Activated CD4-positive, alpha-beta T cell treated with anti-CD3 and anti-CD28 coated beads for 36 hours (primary cell): ENCODE measurements at regions not wholly inside any gene's neighbourhood (a gene's known extent, or its start where the extent isn't known, plus 50 kb on each side); places are given as distances from the start of the nearest gene placed in this dataset.
"Not testable (repeated sequence)": the region's sequence is repeated elsewhere in the genome, so short reads cannot be mapped to it uniquely, and the experiment has no call there.

Source experiments
- ATAC-seq: fragments of 200-7000 bp; cut with Tn5 transposase; one replicate; pipeline ENCODE4 v1.10.0; 2021; ENCODE audit warnings: mild to moderate bottlenecking, moderate library complexity
- CTCF ChIA-PET: fragments of 350-600 bp; sonication (Branson Sonifier 250); formaldehyde crosslinking; loops from one replicate; lab custom pipeline; 2021; ENCODE audit warnings: antibody characterized with exemption; lab: Charles Lee
- POLR2A ChIA-PET: fragments of 350-600 bp; sonication (Branson Sonifier 250); formaldehyde crosslinking; loops from one replicate; lab custom pipeline; 2021; ENCODE audit warnings: antibody characterized with exemption, inconsistent platforms; lab: Charles Lee
- DNase-seq: peaks from one replicate; pipeline ENCODE4 v3.0.0-alpha.2; 2020
- H3K27ac Mint-ChIP-seq: one replicate; pipeline ENCODE4 v1.8.0; 2021; ENCODE audit warnings: mixed read lengths
- H3K27me3 Mint-ChIP-seq: one replicate; pipeline ENCODE4 v1.8.0; 2021; ENCODE audit warnings: mixed read lengths
- H3K36me3 Mint-ChIP-seq: one replicate; pipeline ENCODE4 v1.8.0; 2021; ENCODE audit warnings: low read depth, mixed read lengths
- H3K4me1 Mint-ChIP-seq: one replicate; pipeline ENCODE4 v1.8.0; 2021; ENCODE audit warnings: mixed read lengths
- H3K4me3 Mint-ChIP-seq: one replicate; pipeline ENCODE4 v1.8.0; 2021; ENCODE audit warnings: mild to moderate bottlenecking, moderate library complexity, mixed read lengths
- H3K9me3 Mint-ChIP-seq: one replicate; pipeline ENCODE4 v1.8.0; 2021; ENCODE audit warnings: low read depth, mixed read lengths
- intact Hi-C, 2 experiments: fragments of 100-400 bp; cut with DNase I in 1 of 2; cut with micrococcal nuclease in 1 of 2; formaldehyde crosslinking; loops; one replicate each; pipeline versions ENCODE4 v1.14.2 to v1.15.1; 2022 to 2024; cut with DNase I, micrococcal nuclease

DNA sequence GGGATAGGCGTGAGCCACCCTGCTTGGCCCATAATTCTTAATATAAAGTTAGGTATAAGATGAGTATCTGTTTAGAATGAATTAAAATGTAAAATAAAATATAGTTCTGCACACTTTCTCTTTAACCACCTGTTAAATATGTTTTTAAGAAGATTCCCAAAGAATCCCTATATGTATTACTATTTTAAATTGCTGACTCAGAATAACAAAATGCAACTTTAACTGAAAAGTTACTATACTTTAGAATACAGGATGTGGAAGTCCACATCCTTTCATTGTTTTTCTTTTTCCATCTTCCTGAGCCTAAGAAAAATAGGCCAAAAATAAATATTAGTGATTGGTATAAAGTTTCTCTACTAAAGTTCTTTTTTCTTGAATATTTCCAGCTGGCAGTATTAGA lies 325.6 kb upstream of the EYS start:
- peaks cover 10% of the 10 kb centered on the region for H3K9me3 Mint-ChIP-seq
- no peak overlapping the region for H3K27ac Mint-ChIP-seq
- no peak for DNase-seq
- no peaks in the 10 kb centered on the region for H3K27me3 Mint-ChIP-seq
- no peaks in the 10 kb centered on the region for H3K4me1 Mint-ChIP-seq
- ChIA-PET CTCF (no interaction called here), POLR2A (no interaction called here)
- H3K4me3 Mint-ChIP-seq = no peak overlapping the region
- H3K36me3 Mint-ChIP-seq = no peaks in the 10 kb centered on the region
- intact Hi-C loops = no loop called here
- ATAC-seq = no peak

DNA sequence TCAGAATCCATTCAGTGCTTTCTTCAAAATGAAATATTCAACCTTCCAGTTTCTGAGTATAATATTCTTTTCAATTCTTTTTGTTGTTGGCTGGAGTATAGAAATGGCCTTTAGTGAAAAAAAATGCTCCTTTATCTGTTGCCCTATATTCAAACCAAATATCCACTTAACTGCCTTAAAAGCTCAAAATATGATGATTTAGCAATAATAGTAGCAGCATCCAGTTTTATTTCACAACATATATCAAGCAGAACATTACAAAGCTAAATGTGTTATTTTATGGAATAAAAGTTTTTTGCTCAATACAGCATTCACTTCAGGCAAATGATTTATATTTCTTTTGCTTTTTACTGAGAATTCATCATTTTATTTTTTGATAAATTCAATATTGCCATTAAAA lies 322.4 kb upstream of the EYS start:
- DNase-seq = no peak
- ChIA-PET CTCF (no interaction called here), POLR2A (no interaction called here)
- Mint-ChIP-seq H3K27ac (no peak overlapping the region), H3K4me3 (no peak overlapping the region), H3K9me3 (peaks cover 6% of the 10 kb centered on the region), H3K36me3 (no peaks in the 10 kb centered on the region), H3K27me3 (no peaks in the 10 kb centered on the region), H3K4me1 (no peaks in the 10 kb centered on the region)
- ATAC-seq = no peak
- intact Hi-C loops = no loop called here

DNA sequence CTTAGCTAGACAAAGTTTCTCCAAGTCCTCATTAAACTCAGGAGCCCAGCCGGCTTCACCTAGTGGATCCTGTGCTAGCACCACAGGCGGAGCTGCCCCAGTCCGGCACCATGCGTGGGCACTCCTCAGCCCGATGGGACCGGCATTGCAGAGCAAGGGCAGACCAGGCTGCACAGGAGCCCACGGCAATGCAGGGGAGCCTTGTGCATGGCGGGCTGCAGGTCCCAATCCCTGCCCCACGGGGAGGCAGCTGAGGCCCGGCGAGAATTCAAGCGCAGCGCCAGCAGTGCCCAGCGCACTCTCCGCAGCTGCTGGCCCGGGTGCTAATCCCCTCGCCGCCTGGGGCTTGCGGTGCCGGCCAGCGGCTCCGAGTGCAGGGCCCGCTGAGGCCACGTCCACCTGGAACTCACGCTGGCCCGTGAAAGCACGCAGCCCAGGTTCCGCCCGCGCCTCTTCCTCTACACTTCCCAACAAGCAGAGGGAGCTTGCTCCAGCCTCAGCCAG lies 292.3 kb upstream of the EYS start:
- H3K4me1 Mint-ChIP-seq = no peaks in the 10 kb centered on the region
- H3K27me3 Mint-ChIP-seq = no peaks in the 10 kb centered on the region
- peaks cover 7% of the 10 kb centered on the region for H3K9me3 Mint-ChIP-seq
- no peaks in the 10 kb centered on the region for H3K36me3 Mint-ChIP-seq
- ATAC-seq = no peak
- H3K4me3 Mint-ChIP-seq = no peak overlapping the region
- POLR2A ChIA-PET = no interaction called here
- CTCF ChIA-PET = no interaction called here
- H3K27ac Mint-ChIP-seq = no peak overlapping the region
- DNase-seq = no peak
- intact Hi-C loops = no loop called here

DNA sequence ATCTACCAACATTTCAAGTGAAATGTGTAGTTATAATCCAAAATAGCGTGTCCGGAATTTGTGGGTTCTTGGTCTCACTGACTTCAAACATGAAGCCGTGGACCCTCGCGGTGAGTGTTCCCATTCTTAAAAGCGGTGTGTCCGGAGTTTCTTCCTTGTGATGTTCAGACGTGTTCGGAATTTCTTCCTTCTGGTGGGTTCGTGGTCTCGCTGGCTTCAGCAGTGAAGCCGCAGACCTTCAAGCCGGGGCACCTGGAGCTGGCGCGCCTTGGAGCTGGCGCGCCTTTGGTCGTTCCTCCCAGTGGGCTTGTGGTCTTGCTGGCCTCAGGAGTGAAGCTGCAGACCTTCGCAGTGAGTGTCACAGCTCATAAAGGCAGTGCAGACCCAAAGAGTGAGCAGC lies 291.5 kb upstream of the EYS start:
- Mint-ChIP-seq H3K36me3 (no peaks in the 10 kb centered on the region), H3K4me1 (no peaks in the 10 kb centered on the region), H3K4me3 (no peak overlapping the region), H3K9me3 (peaks cover 7% of the 10 kb centered on the region), H3K27ac (no peak overlapping the region), H3K27me3 (no peaks in the 10 kb centered on the region)
- no peak for ATAC-seq
- ChIA-PET POLR2A (no interaction called here), CTCF (no interaction called here)
- intact Hi-C loops = no loop called here
- no peak for DNase-seq

DNA sequence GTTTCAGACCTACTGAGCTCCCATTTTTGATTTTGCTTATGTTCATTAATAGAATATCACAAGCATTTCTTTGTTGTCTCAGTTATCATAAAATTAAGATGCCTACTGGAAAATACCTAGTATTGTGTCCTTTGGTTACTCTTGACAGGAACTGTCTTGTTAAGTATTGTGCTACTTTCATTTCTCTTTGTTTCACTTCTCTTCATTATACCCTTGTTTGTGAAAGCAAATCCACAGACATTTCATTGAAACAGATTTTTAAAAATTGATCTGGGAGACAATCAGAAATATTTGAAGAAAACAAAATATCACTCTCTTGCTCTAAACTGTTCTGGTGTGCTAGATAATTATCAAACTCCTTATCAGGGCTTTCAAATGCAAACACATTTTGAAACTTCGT lies 290.5 kb upstream of the EYS start:
- no peak for ATAC-seq

DNA sequence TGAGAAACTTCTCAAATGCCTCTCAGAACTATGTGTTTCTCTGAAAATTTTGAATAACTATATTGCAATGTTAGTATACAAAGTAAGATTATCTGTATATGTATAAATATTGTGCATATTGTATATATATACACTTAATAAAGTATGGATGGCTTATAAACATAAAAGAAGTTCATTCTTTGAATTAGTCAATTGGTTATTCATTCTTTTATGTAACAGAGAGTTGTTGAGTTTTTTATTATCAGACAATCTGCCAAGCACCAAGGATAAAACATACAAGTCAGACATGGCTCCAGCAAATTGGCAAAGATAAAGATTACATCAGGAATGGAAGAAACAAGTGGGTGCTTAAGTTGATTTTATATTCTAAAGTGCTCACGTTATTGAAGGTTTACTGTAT lies 289.1 kb upstream of the EYS start:
- H3K36me3 Mint-ChIP-seq = no peaks in the 10 kb centered on the region
- no peak overlapping the region for H3K4me3 Mint-ChIP-seq
- ATAC-seq = no peak
- H3K27ac Mint-ChIP-seq = no peak overlapping the region
- H3K4me1 Mint-ChIP-seq = no peaks in the 10 kb centered on the region
- intact Hi-C loops = no loop called here
- no peak for DNase-seq
- peaks cover 7% of the 10 kb centered on the region for H3K9me3 Mint-ChIP-seq
- H3K27me3 Mint-ChIP-seq = no peaks in the 10 kb centered on the region
- CTCF ChIA-PET = no interaction called here
- POLR2A ChIA-PET = no interaction called here

More for the DNA sequence above, 290.5 kb upstream of the EYS start:
- no peak for DNase-seq
- intact Hi-C loops = no loop called here
- no peaks in the 10 kb centered on the region for H3K36me3 Mint-ChIP-seq
- no peaks in the 10 kb centered on the region for H3K4me1 Mint-ChIP-seq
- no peak overlapping the region for H3K27ac Mint-ChIP-seq
- CTCF ChIA-PET = interaction anchor here (0.7 kb wide), 1 partner anchor 670 kb away, joined by 3 read pairs; no protein-coding TSS in a partner anchor
- peaks cover 7% of the 10 kb centered on the region for H3K9me3 Mint-ChIP-seq
- H3K27me3 Mint-ChIP-seq = no peaks in the 10 kb centered on the region
- POLR2A ChIA-PET = no interaction called here
- no peak overlapping the region for H3K4me3 Mint-ChIP-seq

DNA sequence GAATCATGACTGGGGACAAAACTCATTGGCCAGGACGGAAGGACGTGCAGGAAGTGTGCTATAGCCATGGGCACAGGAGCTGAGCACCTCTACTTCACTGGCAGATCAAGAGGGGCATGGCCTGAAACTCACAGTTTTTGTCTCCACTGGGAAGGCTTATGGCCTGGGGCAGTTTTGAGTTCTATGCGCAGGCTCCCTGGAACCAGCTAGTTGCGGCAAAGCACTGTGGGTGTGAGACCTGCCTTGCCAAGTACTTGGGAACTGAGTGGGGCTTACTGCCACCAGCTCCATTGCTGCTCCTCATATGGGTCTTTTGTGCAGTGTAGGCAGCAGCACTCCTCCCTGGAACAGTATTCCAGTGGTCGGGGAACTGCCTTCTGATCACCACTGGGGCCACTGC lies 282.6 kb upstream of the EYS start:
- peaks cover 12% of the 10 kb centered on the region for H3K9me3 Mint-ChIP-seq
- H3K27ac Mint-ChIP-seq = no peak overlapping the region
- POLR2A ChIA-PET = no interaction called here
- ATAC-seq (no peak), DNase-seq (no peak)
- H3K36me3 Mint-ChIP-seq = no peaks in the 10 kb centered on the region
- H3K4me3 Mint-ChIP-seq = no peak overlapping the region
- intact Hi-C loops = no loop called here
- no peaks in the 10 kb centered on the region for H3K4me1 Mint-ChIP-seq
- no peaks in the 10 kb centered on the region for H3K27me3 Mint-ChIP-seq
- CTCF ChIA-PET = no interaction called here

DNA sequence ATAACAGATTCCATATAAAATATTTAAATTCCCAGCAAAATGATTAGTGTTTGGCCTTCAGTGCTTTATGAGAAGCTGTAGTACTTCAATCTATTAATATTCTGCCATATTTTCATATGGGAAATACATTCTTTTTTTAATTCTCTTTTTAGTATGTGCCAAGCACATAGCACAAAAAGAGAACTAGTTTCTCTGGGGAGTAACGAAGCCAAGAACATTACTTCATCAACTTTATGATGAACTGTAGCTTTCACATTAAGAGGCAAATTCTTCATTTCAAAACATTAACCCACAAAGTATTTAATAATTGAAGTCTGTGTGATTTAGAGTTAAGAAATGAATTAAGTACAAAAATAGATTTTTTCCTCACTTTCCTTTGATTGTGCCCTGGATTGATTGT lies 281.0 kb upstream of the EYS start:
- no peaks in the 10 kb centered on the region for H3K36me3 Mint-ChIP-seq
- CTCF ChIA-PET = no interaction called here
- DNase-seq (no peak), ATAC-seq (no peak)
- H3K4me1 Mint-ChIP-seq = no peaks in the 10 kb centered on the region
- intact Hi-C loops = no loop called here
- H3K4me3 Mint-ChIP-seq = no peak overlapping the region
- H3K27me3 Mint-ChIP-seq = no peaks in the 10 kb centered on the region
- H3K9me3 Mint-ChIP-seq = peaks cover 15% of the 10 kb centered on the region
- POLR2A ChIA-PET = no interaction called here
- no peak overlapping the region for H3K27ac Mint-ChIP-seq

DNA sequence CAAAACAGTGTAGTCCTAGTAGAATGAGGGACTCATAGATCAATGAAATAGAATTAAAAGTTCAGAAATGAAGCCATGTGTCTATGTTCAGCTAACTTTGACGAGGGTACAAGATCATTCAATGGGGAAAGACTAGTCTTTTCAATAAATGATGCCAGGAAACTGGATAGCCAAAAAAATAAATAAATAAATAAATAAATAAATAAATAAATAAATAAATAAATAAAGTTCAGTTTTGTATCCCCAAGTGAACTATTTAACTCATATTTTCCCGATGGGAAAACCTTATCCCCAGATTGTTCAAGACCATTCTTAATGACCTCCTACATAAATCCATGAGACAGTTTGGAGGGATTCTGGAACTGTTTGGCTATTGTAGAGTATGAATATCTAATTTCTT lies 277.1 kb upstream of the EYS start:
- ATAC-seq (no peak), DNase-seq (no peak)
- Mint-ChIP-seq H3K4me3 (no peak overlapping the region), H3K9me3 (peaks cover 23% of the 10 kb centered on the region), H3K4me1 (no peaks in the 10 kb centered on the region), H3K36me3 (no peaks in the 10 kb centered on the region), H3K27me3 (no peaks in the 10 kb centered on the region), H3K27ac (no peak overlapping the region)
- POLR2A ChIA-PET = no interaction called here
- CTCF ChIA-PET = no interaction called here
- intact Hi-C loops = no loop called here

DNA sequence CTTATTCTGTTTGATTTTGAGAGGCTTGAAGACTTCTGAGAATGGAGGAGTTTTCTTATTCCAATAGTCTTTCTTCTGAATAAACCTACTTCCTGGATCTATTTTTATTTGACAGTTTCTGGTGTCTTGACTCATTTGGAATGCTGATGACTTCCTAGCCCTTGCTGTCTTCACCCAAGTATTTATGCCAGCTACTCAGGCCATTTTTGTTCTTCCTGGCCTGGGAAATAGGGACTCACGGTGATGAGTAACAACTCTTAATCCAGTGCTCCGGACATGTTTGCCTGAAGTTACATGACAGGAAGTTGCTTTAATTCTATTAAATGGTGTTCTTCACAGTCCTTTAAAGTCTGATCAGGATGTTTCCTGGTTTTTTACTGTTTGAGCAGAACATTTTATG lies 272.1 kb upstream of the EYS start:
- DNase-seq (no peak), ATAC-seq (no peak)
- Mint-ChIP-seq H3K4me1 (no peaks in the 10 kb centered on the region), H3K27me3 (no peaks in the 10 kb centered on the region), H3K9me3 (peaks cover 13% of the 10 kb centered on the region), H3K27ac (no peak overlapping the region), H3K36me3 (no peaks in the 10 kb centered on the region), H3K4me3 (no peak overlapping the region)
- intact Hi-C loops = no loop called here
- CTCF ChIA-PET = no interaction called here
- POLR2A ChIA-PET = no interaction called here

DNA sequence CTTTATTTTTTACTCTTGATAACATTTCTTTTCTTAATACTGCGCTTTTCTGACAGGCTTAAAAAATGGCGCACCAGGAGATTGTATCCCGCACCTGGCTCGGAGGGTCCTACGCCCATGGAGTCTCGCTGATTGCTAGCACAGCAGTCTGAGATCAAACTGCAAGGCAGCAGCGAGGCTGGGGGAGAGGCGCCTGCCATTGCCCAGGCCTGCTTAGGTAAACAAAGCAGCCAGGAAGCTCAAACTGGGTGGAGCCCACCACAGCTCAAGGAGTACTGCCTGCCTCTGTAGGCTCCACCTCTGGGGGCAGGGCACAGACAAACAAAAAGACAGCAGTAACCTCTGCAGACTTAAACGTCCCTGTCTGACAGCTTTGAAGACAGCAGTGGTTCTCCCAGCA lies 264.2 kb upstream of the EYS start:
- H3K27me3 Mint-ChIP-seq, DNase-seq, ATAC-seq, CTCF ChIA-PET, intact Hi-C loops, H3K36me3 Mint-ChIP-seq, H3K4me1 Mint-ChIP-seq, H3K27ac Mint-ChIP-seq, POLR2A ChIA-PET, H3K4me3 Mint-ChIP-seq, H3K9me3 Mint-ChIP-seq: not testable (repeated sequence)

DNA sequence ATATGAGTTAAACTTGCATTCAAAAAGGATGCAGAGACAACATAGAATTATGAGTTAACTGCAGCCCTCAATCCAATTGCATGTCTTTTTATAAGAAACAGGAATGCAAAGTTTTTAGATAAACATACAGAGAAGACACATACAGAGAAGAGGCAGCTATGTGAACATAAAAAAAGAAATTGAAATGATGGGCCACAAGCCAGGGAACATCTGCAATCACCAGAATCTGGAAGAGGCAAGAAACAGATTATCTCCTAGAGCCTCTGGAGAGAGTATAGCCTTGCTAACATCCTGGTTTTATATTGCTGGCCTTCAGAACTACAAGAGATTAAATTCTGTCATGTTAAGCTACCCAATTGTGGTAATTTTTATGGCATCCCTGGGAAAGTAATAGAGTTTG lies 257.2 kb upstream of the EYS start:
- POLR2A ChIA-PET = no interaction called here
- no peak overlapping the region for H3K27ac Mint-ChIP-seq
- ATAC-seq (no peak), DNase-seq (no peak)
- H3K9me3 Mint-ChIP-seq = peaks cover 7% of the 10 kb centered on the region
- H3K27me3 Mint-ChIP-seq = no peaks in the 10 kb centered on the region
- intact Hi-C loops = no loop called here
- H3K36me3 Mint-ChIP-seq = no peaks in the 10 kb centered on the region
- CTCF ChIA-PET = no interaction called here
- no peak overlapping the region for H3K4me3 Mint-ChIP-seq
- H3K4me1 Mint-ChIP-seq = no peaks in the 10 kb centered on the region

DNA sequence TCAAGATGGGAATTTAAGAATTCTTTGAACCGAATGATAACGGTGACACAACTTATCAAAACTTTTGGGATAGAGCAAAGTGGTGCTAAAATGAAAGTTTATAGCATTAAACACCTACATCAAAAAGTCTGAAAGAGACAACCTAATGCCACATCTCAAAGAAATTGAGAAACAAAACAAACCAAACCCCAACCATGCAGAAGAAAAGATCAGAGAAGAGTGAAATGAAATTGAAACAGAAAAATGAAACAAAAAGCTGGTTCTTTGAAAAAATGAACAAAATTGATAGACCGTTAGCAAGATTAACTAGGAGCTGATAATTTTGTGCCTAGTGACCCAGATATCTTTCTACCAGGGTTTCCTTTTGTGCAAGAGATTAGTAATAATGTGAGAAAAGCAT lies 248.0 kb upstream of the EYS start:
- no peak for ATAC-seq
- no peak overlapping the region for H3K27ac Mint-ChIP-seq
- no peaks in the 10 kb centered on the region for H3K4me1 Mint-ChIP-seq
- peaks cover 5% of the 10 kb centered on the region for H3K9me3 Mint-ChIP-seq
- ChIA-PET CTCF (no interaction called here), POLR2A (no interaction called here)
- no peaks in the 10 kb centered on the region for H3K36me3 Mint-ChIP-seq
- intact Hi-C loops = no loop called here
- no peak for DNase-seq
- H3K27me3 Mint-ChIP-seq = no peaks in the 10 kb centered on the region
- no peak overlapping the region for H3K4me3 Mint-ChIP-seq
